SU-DHL-6 (cell line): ENCODE measurements at regions not wholly inside any gene's neighbourhood (a gene's known extent, or its start where the extent isn't known, plus 50 kb on each side); places are given as distances from the start of the nearest gene placed in this dataset.
"Not testable (repeated sequence)": the region's sequence is repeated elsewhere in the genome, so short reads cannot be mapped to it uniquely, and the experiment has no call there.

Experiments used
- EZH2phosphoT487 ChIP-seq: fragments of 200-600 bp; sonication (generic), shearing (Covaris generic); conservative IDR thresholded peaks from 2 replicates; pipeline ENCODE4 v1.6.1; 2018; ENCODE audit warnings: mild to moderate bottlenecking, antibody characterized with exemption, low read length, moderate library complexity, mixed read lengths
- TF ChIP-seq, protein P1 (sequence below): fragments of 200-600 bp; sonication (generic); IDR thresholded peaks from one replicate; pipeline ENCODE4 v1.5.1; 2017; ENCODE audit warnings: antibody characterized with exemption, mild to moderate bottlenecking, low read length, moderate library complexity; ENCODE audit not compliant: insufficient read depth, poor library complexity, severe bottlenecking

DNA sequence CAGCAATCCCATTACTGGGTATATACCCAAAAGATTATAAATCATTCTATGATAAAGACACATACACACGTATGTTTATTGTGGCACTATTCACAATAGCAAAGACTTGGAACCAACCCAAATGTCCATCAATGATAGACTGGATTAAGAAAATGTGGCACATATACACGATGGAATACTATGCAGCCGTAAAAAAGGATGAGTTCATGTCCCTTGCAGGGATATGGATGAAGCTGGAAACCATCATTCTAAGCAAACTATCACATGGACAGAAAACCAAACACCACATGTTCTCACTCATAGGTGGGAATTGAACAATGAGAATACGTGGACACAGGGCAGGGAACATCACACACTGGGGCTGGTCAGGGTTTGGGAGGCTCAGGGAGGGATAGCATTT is 87.4 kb upstream of the CAB39 start:
- TF ChIP-seq, protein P1, sequence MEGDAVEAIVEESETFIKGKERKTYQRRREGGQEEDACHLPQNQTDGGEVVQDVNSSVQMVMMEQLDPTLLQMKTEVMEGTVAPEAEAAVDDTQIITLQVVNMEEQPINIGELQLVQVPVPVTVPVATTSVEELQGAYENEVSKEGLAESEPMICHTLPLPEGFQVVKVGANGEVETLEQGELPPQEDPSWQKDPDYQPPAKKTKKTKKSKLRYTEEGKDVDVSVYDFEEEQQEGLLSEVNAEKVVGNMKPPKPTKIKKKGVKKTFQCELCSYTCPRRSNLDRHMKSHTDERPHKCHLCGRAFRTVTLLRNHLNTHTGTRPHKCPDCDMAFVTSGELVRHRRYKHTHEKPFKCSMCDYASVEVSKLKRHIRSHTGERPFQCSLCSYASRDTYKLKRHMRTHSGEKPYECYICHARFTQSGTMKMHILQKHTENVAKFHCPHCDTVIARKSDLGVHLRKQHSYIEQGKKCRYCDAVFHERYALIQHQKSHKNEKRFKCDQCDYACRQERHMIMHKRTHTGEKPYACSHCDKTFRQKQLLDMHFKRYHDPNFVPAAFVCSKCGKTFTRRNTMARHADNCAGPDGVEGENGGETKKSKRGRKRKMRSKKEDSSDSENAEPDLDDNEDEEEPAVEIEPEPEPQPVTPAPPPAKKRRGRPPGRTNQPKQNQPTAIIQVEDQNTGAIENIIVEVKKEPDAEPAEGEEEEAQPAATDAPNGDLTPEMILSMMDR = not testable (repeated sequence)
- TF ChIP-seq EZH2phosphoT487 = not testable (repeated sequence)
